Neural cell (in vitro differentiated cells): ENCODE measurements at regions not wholly inside any gene's neighbourhood (a gene's known extent, or its start where the extent isn't known, plus 50 kb on each side); places are given as distances from the start of the nearest gene placed in this dataset.

Source experiments
- H2AFZ ChIP-seq: fragments of 200-600, 300-800 bp; sonication (generic), shearing (Covaris generic); 2 replicates; pipeline ENCODE4 v1.6.0; 2014; ENCODE audit warnings: low read depth, mild to moderate bottlenecking, antibody characterized with exemption, low read length, moderate library complexity
- H3F3A ChIP-seq: fragments of 200-600 bp; shearing (Covaris generic); 2 replicates; pipeline ENCODE4 v1.6.1; 2016; ENCODE audit warnings: mild to moderate bottlenecking, moderate library complexity, mixed read lengths, antibody characterized with exemption, low read length; ENCODE audit not compliant: insufficient read depth, poor library complexity, severe bottlenecking
- H3K27ac ChIP-seq: fragments of 200-600, 300-800 bp; sonication (generic), shearing (Covaris generic); 2 replicates; pipeline ENCODE4 v1.5.1; 2014; ENCODE audit warnings: mild to moderate bottlenecking, low read length, moderate library complexity
- H3K27me3 ChIP-seq: fragments of 300-800, 200-600 bp; sonication (generic), shearing (Covaris generic); 2 replicates; pipeline ENCODE4 v1.6.0; 2014; ENCODE audit warnings: mild to moderate bottlenecking, low read depth, low read length, moderate library complexity; ENCODE audit not compliant: insufficient read depth
- H3K36me3 ChIP-seq: fragments of 300-800, 200-600 bp; sonication (generic), shearing (Covaris generic); 2 replicates; pipeline ENCODE4 v1.5.1; 2014; ENCODE audit warnings: mild to moderate bottlenecking, antibody characterized with exemption, low read length, moderate library complexity; ENCODE audit not compliant: insufficient read depth
- H3K4me2 ChIP-seq: fragments of 300-800, 200-600 bp; sonication (generic), shearing (Covaris generic); 2 replicates; pipeline ENCODE4 v1.6.0; 2014; ENCODE audit warnings: mild to moderate bottlenecking, low read length
- H3K4me3 ChIP-seq: fragments of 300-800, 200-600 bp; sonication (generic), shearing (Covaris generic); 2 replicates; pipeline ENCODE4 v1.5.1; 2014; ENCODE audit warnings: mild to moderate bottlenecking, low read length, moderate library complexity
- H3K79me2 ChIP-seq: fragments of 200-600 bp; shearing (Covaris generic); replicated peaks from 2 replicates; pipeline ENCODE4 v1.6.0; 2014; ENCODE audit warnings: mild to moderate bottlenecking, low read length, moderate library complexity; ENCODE audit not compliant: insufficient read depth
- H3K9ac ChIP-seq: fragments of 300-800, 200-600 bp; sonication (generic), shearing (Covaris generic); 2 replicates; pipeline ENCODE4 v1.6.1; 2016; ENCODE audit warnings: mild to moderate bottlenecking, low read length, mixed read lengths
- H3K9me2 ChIP-seq: fragments of 200-600 bp; shearing (Covaris generic); 2 replicates; pipeline ENCODE4 v1.6.1; 2016; ENCODE audit warnings: mild to moderate bottlenecking, low read length, mixed read lengths; ENCODE audit not compliant: insufficient read depth
- H3K9me3 ChIP-seq: fragments of 200-600, 300-800 bp; sonication (generic), shearing (Covaris generic); 2 replicates; pipeline ENCODE4 v1.6.1; 2016; ENCODE audit warnings: mild to moderate bottlenecking, mixed run types, low read length, moderate library complexity, mixed read lengths
- H4K20me1 ChIP-seq: fragments of 200-600 bp; shearing (Covaris generic); 2 replicates; pipeline ENCODE4 v1.6.1; 2016; ENCODE audit warnings: mild to moderate bottlenecking, mixed run types; ENCODE audit not compliant: insufficient read depth
- MXI1 ChIP-seq: fragments of 450-650 bp; conservative IDR thresholded peaks from 2 replicates; pipeline ENCODE4 v1.6.1; 2014; ENCODE audit warnings: antibody characterized with exemption, mild to moderate bottlenecking; ENCODE audit not compliant: poor library complexity, severe bottlenecking

- no peak overlapping the region for H3K27ac ChIP-seq
- no peaks in the 10 kb centered on the region for H3K9me3 ChIP-seq
- no peaks in the 10 kb centered on the region for H3K27me3 ChIP-seq
- H4K20me1 ChIP-seq = no peaks in the 10 kb centered on the region
- H2AFZ ChIP-seq = no peak overlapping the region
- no peaks in the 10 kb centered on the region for H3K79me2 ChIP-seq
- H3K9me2 ChIP-seq = no peaks in the 10 kb centered on the region
- H3F3A ChIP-seq = no peaks in the 10 kb centered on the region
- no peaks in the 10 kb centered on the region for H3K36me3 ChIP-seq
- no peak overlapping the region for H3K9ac ChIP-seq
- no peak overlapping the region for H3K4me3 ChIP-seq
- no peak overlapping the region for H3K4me2 ChIP-seq
- no peak for TF ChIP-seq MXI1
Observed at GRCh38 chr4:41487868-41488440, 50.0 kb upstream of the LIMCH1 start.
